Stimulated activated effector memory CD8-positive, alpha-beta T cell treated with anti-CD3 and anti-CD28 coated beads, Interleukin-12 subunit alpha, Interleukin-12 subunit beta, amount 100 ng/mL, for 72 hours (primary cell): ENCODE measurements at regions not wholly inside any gene's neighbourhood (a gene's known extent, or its start where the extent isn't known, plus 50 kb on each side); places are given as distances from the start of the nearest gene placed in this dataset.

ENCODE experiments used
- ATAC-seq: fragments of 150-1000 bp; cut with Tn5 transposase; 2 replicates; pipeline ENCODE4 v1.10.0; 2021
- DNase-seq, 2 donors: peaks; one replicate each; pipeline ENCODE4 v3.0.0; 2021 to 2022; ENCODE audit warnings: low spot score in 2 of 2
- H3K27ac Mint-ChIP-seq: one replicate; pipeline ENCODE4 v1.8.0; 2022; ENCODE audit warnings: mild to moderate bottlenecking, mixed read lengths
- H3K36me3 Mint-ChIP-seq: one replicate; pipeline ENCODE4 v1.8.0; 2022; ENCODE audit warnings: mild to moderate bottlenecking, mixed read lengths
- H3K4me1 Mint-ChIP-seq: one replicate; pipeline ENCODE4 v1.8.0; 2022; ENCODE audit warnings: mixed read lengths
- H3K4me3 Mint-ChIP-seq: one replicate; pipeline ENCODE4 v1.8.0; 2022; ENCODE audit warnings: mild to moderate bottlenecking, mixed read lengths
- H3K9me3 Mint-ChIP-seq: one replicate; pipeline ENCODE4 v1.8.0; 2022; ENCODE audit warnings: mixed read lengths

- H3K27ac Mint-ChIP-seq: peak overlapping the region; percentile 67
- H3K36me3 Mint-ChIP-seq: no peaks in the 10 kb centered on the region
- DNase-seq (no peak), ATAC-seq (no peak)
- peaks cover under 1% of the 10 kb centered on the region for H3K4me1 Mint-ChIP-seq
- H3K9me3 Mint-ChIP-seq: no peaks in the 10 kb centered on the region
- no peak overlapping the region for H3K4me3 Mint-ChIP-seq
Observed at GRCh38 chr6:44696099-44696498, 308.6 kb downstream of the CDC5L start.

GRCh38 chr6:44696686-44697085 lies 309.2 kb downstream of the CDC5L start:
- Mint-ChIP-seq H3K4me3 (no peak overlapping the region), H3K36me3 (no peaks in the 10 kb centered on the region), H3K4me1 (peaks cover 6% of the 10 kb centered on the region), H3K27ac (peak overlapping the region; percentile 67), H3K9me3 (no peaks in the 10 kb centered on the region)
- no peak for ATAC-seq
- DNase-seq: no peak

GRCh38 chr6:44697327-44697726 lies 309.8 kb downstream of the CDC5L start:
- Mint-ChIP-seq H3K36me3 (no peaks in the 10 kb centered on the region), H3K9me3 (no peaks in the 10 kb centered on the region), H3K4me1 (peaks cover 13% of the 10 kb centered on the region), H3K4me3 (no peak overlapping the region), H3K27ac (peak overlapping the region; percentile 51)
- DNase-seq (peak in 1 of 2 donors; percentile 51), ATAC-seq (peak; percentile 68)

- ATAC-seq: no peak
- no peak for DNase-seq
- H3K36me3 Mint-ChIP-seq: no peaks in the 10 kb centered on the region
- H3K4me3 Mint-ChIP-seq: no peak overlapping the region
- H3K27ac Mint-ChIP-seq: no peak overlapping the region
- peaks cover 23% of the 10 kb centered on the region for H3K4me1 Mint-ChIP-seq
- no peaks in the 10 kb centered on the region for H3K9me3 Mint-ChIP-seq
Observed at GRCh38 chr6:44698602-44699001, 311.1 kb downstream of the CDC5L start.

GRCh38 chr6:44699082-44699481 lies 311.6 kb downstream of the CDC5L start:
- ATAC-seq (no peak), DNase-seq (peak in 1 of 2 donors; percentile 25)
- H3K9me3 Mint-ChIP-seq: no peaks in the 10 kb centered on the region
- no peak overlapping the region for H3K4me3 Mint-ChIP-seq
- H3K36me3 Mint-ChIP-seq: peaks cover 5% of the 10 kb centered on the region
- H3K27ac Mint-ChIP-seq: no peak overlapping the region
- H3K4me1 Mint-ChIP-seq: peaks cover 28% of the 10 kb centered on the region

GRCh38 chr6:44699851-44700250 lies 312.3 kb downstream of the CDC5L start:
- H3K9me3 Mint-ChIP-seq: no peaks in the 10 kb centered on the region
- no peak overlapping the region for H3K27ac Mint-ChIP-seq
- no peak overlapping the region for H3K4me3 Mint-ChIP-seq
- no peak for ATAC-seq
- no peak for DNase-seq
- peaks cover 11% of the 10 kb centered on the region for H3K36me3 Mint-ChIP-seq
- H3K4me1 Mint-ChIP-seq: peaks cover 36% of the 10 kb centered on the region

- peaks cover 11% of the 10 kb centered on the region for H3K36me3 Mint-ChIP-seq
- no peak overlapping the region for H3K4me3 Mint-ChIP-seq
- H3K4me1 Mint-ChIP-seq: peaks cover 41% of the 10 kb centered on the region
- ATAC-seq (no peak), DNase-seq (peak in 1 of 2 donors; percentile 41)
- H3K27ac Mint-ChIP-seq: no peak overlapping the region
- H3K9me3 Mint-ChIP-seq: no peaks in the 10 kb centered on the region
Observed at GRCh38 chr6:44700422-44700821, 312.9 kb downstream of the CDC5L start.

GRCh38 chr6:44701038-44701636 lies 313.6 kb downstream of the CDC5L start:
- Mint-ChIP-seq H3K9me3 (no peaks in the 10 kb centered on the region), H3K36me3 (peaks cover 11% of the 10 kb centered on the region), H3K4me1 (peaks cover 46% of the 10 kb centered on the region), H3K27ac (no peak overlapping the region), H3K4me3 (no peak overlapping the region)
- DNase-seq: peak in 1 of 2 donors; percentile 43
- ATAC-seq: no peak

GRCh38 chr6:44701637-44702101 lies 314.2 kb downstream of the CDC5L start:
- no peak overlapping the region for H3K4me3 Mint-ChIP-seq

GRCh38 chr6:44702292-44702691 lies 314.8 kb downstream of the CDC5L start:
- DNase-seq (peak in 1 of 2 donors; percentile 38), ATAC-seq (no peak)
- Mint-ChIP-seq H3K27ac (peak overlapping the region; percentile 86), H3K9me3 (no peaks in the 10 kb centered on the region), H3K4me1 (peaks cover 46% of the 10 kb centered on the region), H3K4me3 (peak overlapping the region; percentile 11), H3K36me3 (peaks cover 11% of the 10 kb centered on the region)

More at GRCh38 chr6:44701637-44702101, 314.2 kb downstream of the CDC5L start:
- Mint-ChIP-seq H3K27ac (no peak overlapping the region), H3K9me3 (no peaks in the 10 kb centered on the region), H3K4me1 (peaks cover 46% of the 10 kb centered on the region), H3K36me3 (peaks cover 11% of the 10 kb centered on the region)
- ATAC-seq (no peak), DNase-seq (peak in 1 of 2 donors; percentile 43)

- H3K27ac Mint-ChIP-seq: peak overlapping the region; percentile 86
- peaks cover 11% of the 10 kb centered on the region for H3K36me3 Mint-ChIP-seq
- H3K9me3 Mint-ChIP-seq: peaks cover 5% of the 10 kb centered on the region
- DNase-seq: peak; percentile 46 to 88
- H3K4me3 Mint-ChIP-seq: peak overlapping the region; percentile 3
- H3K4me1 Mint-ChIP-seq: peaks cover 56% of the 10 kb centered on the region
- ATAC-seq: peak; percentile 92
Observed at GRCh38 chr6:44704240-44705150, 317.0 kb downstream of the CDC5L start.

GRCh38 chr6:44705596-44705995 lies 318.1 kb downstream of the CDC5L start:
- peak overlapping the region; percentile 86 for H3K27ac Mint-ChIP-seq

GRCh38 chr6:44706011-44706410 lies 318.5 kb downstream of the CDC5L start:
- Mint-ChIP-seq H3K36me3 (peaks cover 11% of the 10 kb centered on the region), H3K27ac (peak overlapping the region; percentile 86), H3K4me1 (peaks cover 56% of the 10 kb centered on the region), H3K4me3 (no peak overlapping the region), H3K9me3 (peaks cover 5% of the 10 kb centered on the region)
- DNase-seq (no peak), ATAC-seq (no peak)

More at GRCh38 chr6:44705596-44705995, 318.1 kb downstream of the CDC5L start:
- Mint-ChIP-seq H3K4me3 (no peak overlapping the region), H3K36me3 (peaks cover 11% of the 10 kb centered on the region), H3K4me1 (peaks cover 56% of the 10 kb centered on the region), H3K9me3 (peaks cover 5% of the 10 kb centered on the region)
- ATAC-seq (no peak), DNase-seq (no peak)

GRCh38 chr6:44708208-44708607 lies 320.7 kb downstream of the CDC5L start:
- ATAC-seq (no peak), DNase-seq (no peak)
- Mint-ChIP-seq H3K27ac (peak overlapping the region; percentile 43), H3K4me1 (peaks cover 35% of the 10 kb centered on the region), H3K4me3 (no peak overlapping the region), H3K36me3 (peaks cover 11% of the 10 kb centered on the region), H3K9me3 (peaks cover 5% of the 10 kb centered on the region)

GRCh38 chr6:44712353-44713111 lies 325.0 kb downstream of the CDC5L start:
- Mint-ChIP-seq H3K4me3 (no peak overlapping the region), H3K27ac (no peak overlapping the region), H3K9me3 (peaks cover 5% of the 10 kb centered on the region), H3K4me1 (peaks cover 10% of the 10 kb centered on the region), H3K36me3 (no peaks in the 10 kb centered on the region)
- no peak for DNase-seq
- ATAC-seq: peak; percentile 16
